ELF-1 (cell line): ENCODE measurements at regions not wholly inside any gene's neighbourhood (a gene's known extent, or its start where the extent isn't known, plus 50 kb on each side); places are given as distances from the start of the nearest gene placed in this dataset.
"Not testable (repeated sequence)": the region's sequence is repeated elsewhere in the genome, so short reads cannot be mapped to it uniquely, and the experiment has no call there.

Source experiments
- DNase-seq: peaks from one replicate; pipeline ENCODE4 v3.0.0-alpha.2; 2016; ENCODE audit warnings: low read depth, low spot score

- no peak for DNase-seq
These were observed 104.7 kb upstream of the RAP1B start for GRCh38 chr12:68505970-68506369.

GRCh38 chr12:68506619-68507018, 104.1 kb upstream of the RAP1B start:
- DNase-seq, result no peak

- DNase-seq, result no peak
These were observed 103.0 kb upstream of the RAP1B start for GRCh38 chr12:68507657-68508056.

- no peak for DNase-seq
These were observed 102.1 kb upstream of the RAP1B start for GRCh38 chr12:68508576-68508975.

GRCh38 chr12:68509242-68509641, 101.5 kb upstream of the RAP1B start:
- DNase-seq, result no peak

GRCh38 chr12:68510397-68510796, 100.3 kb upstream of the RAP1B start:
- no peak for DNase-seq

GRCh38 chr12:68514807-68515411, 95.8 kb upstream of the RAP1B start:
- DNase-seq, result no peak

GRCh38 chr12:68515793-68516192, 94.9 kb upstream of the RAP1B start:
- no peak for DNase-seq

- DNase-seq, result no peak
These were observed 89.3 kb upstream of the RAP1B start for GRCh38 chr12:68521321-68521839.

- DNase-seq, result no peak
These were observed 88.7 kb upstream of the RAP1B start for GRCh38 chr12:68521848-68522502.

- DNase-seq, result no peak
These were observed 81.2 kb upstream of the RAP1B start for GRCh38 chr12:68529466-68529865.

- DNase-seq, result no peak
These were observed 80.8 kb upstream of the RAP1B start for GRCh38 chr12:68529869-68530268.

GRCh38 chr12:68530299-68530698, 80.4 kb upstream of the RAP1B start:
- no peak for DNase-seq

GRCh38 chr12:68530965-68531364, 79.7 kb upstream of the RAP1B start:
- no peak for DNase-seq

- DNase-seq, result no peak
These were observed 78.4 kb upstream of the RAP1B start for GRCh38 chr12:68532204-68532886.

- DNase-seq, result no peak
These were observed 77.8 kb upstream of the RAP1B start for GRCh38 chr12:68532887-68533248.

GRCh38 chr12:68534108-68534507, 76.6 kb upstream of the RAP1B start:
- no peak for DNase-seq

GRCh38 chr12:68536885-68537485, 73.7 kb upstream of the RAP1B start:
- no peak for DNase-seq

- no peak for DNase-seq
These were observed 73.1 kb upstream of the RAP1B start for GRCh38 chr12:68537571-68537970.

- peak; percentile 84 for DNase-seq
These were observed 71.7 kb upstream of the RAP1B start for GRCh38 chr12:68538726-68539614.

GRCh38 chr12:68539615-68539952, 71.1 kb upstream of the RAP1B start:
- no peak for DNase-seq

- not testable (repeated sequence) for DNase-seq
These were observed 69.9 kb upstream of the RAP1B start for GRCh38 chr12:68540768-68541167.
